IMR-90 (cell line): ENCODE measurements at regions not wholly inside any gene's neighbourhood (a gene's known extent, or its start where the extent isn't known, plus 50 kb on each side); places are given as distances from the start of the nearest gene placed in this dataset.

ENCODE experiments used
- ATAC-seq: fragments of 200-7000 bp; cut with Tn5 transposase; 2 replicates; pipeline ENCODE4 v1.9.1; 2020; ENCODE audit warnings: low read depth, mild to moderate bottlenecking, moderate library complexity
- BruUV-seq: library from RNA; stranded (reverse); fragments of 400-500 nt; replicated peaks from 2 replicates; lab custom pipeline; 2021; lab: Mats Ljungman, UMichigan
- CTCF ChIA-PET: fragments of 300-600 bp; formaldehyde crosslinking; extraction: SDS; loops from one replicate; lab custom pipeline; 2021; ENCODE audit warnings: antibody characterized with exemption; lab: Yijun Ruan, JAX
- POLR2A ChIA-PET: fragments of 300-600 bp; sonication (Branson Sonifier 250); formaldehyde crosslinking; loops from one replicate; lab custom pipeline; 2022; ENCODE audit warnings: antibody characterized with exemption; ENCODE audit not compliant: unreplicated experiment; lab: Charles Lee
- DNase-seq: peaks from one replicate; pipeline ENCODE4 v3.0.0; 2013
- H2AFZ ChIP-seq: replicated peaks from 2 replicates; pipeline ENCODE3; 2013; ENCODE audit warnings: low read length, mild to moderate bottlenecking; ENCODE audit not compliant: poor library complexity
- H2AK5ac ChIP-seq: 2 replicates; pipeline ENCODE4 v1.6.1; 2013; ENCODE audit warnings: low read depth, low read length, inconsistent platforms
- H2AK9ac ChIP-seq: replicated peaks from 2 replicates; pipeline ENCODE3; 2013; ENCODE audit warnings: mild to moderate bottlenecking, low read depth, low read length, moderate library complexity; ENCODE audit not compliant: poor library complexity
- H2BK120ac ChIP-seq: 2 replicates; pipeline ENCODE4 v1.6.1; 2013; ENCODE audit warnings: low read depth, low read length, inconsistent platforms
- H2BK15ac ChIP-seq: 3 replicates; pipeline ENCODE4 v1.6.1; 2013; ENCODE audit warnings: low read depth, low read length, inconsistent platforms
- H2BK20ac ChIP-seq: 2 replicates; pipeline ENCODE4 v1.6.1; 2013; ENCODE audit warnings: low read depth, mild to moderate bottlenecking, inconsistent platforms, low read length, moderate library complexity
- H2BK5ac ChIP-seq: 2 replicates; pipeline ENCODE4 v1.6.1; 2013; ENCODE audit warnings: mild to moderate bottlenecking, low read depth, low read length, inconsistent platforms; ENCODE audit not compliant: poor library complexity, severe bottlenecking
- H3K14ac ChIP-seq: replicated peaks from 2 replicates; pipeline ENCODE4 v1.6.1; 2013; ENCODE audit warnings: low read depth, low read length, inconsistent platforms
- H3K18ac ChIP-seq: 2 replicates; pipeline ENCODE4 v1.6.1; 2013; ENCODE audit warnings: low read depth, low read length, control low read depth
- H3K23ac ChIP-seq: 2 replicates; pipeline ENCODE4 v1.6.1; 2013; ENCODE audit warnings: low read depth, low read length, inconsistent platforms
- H3K27ac ChIP-seq: 2 replicates; pipeline ENCODE4 v1.5.1; 2013; ENCODE audit warnings: mild to moderate bottlenecking, control low read depth, low read length; ENCODE audit not compliant: insufficient read depth
- H3K27me3 ChIP-seq: 2 replicates; pipeline ENCODE4 v1.6.1; 2013; ENCODE audit warnings: low read length; ENCODE audit not compliant: control insufficient read depth, insufficient read depth
- H3K36me3 ChIP-seq: 2 replicates; pipeline ENCODE4 v1.6.1; 2013; ENCODE audit warnings: low read length, mixed read lengths; ENCODE audit not compliant: control insufficient read depth, insufficient read depth
- H3K4ac ChIP-seq: 2 replicates; pipeline ENCODE4 v1.6.1; 2013; ENCODE audit warnings: low read depth, low read length, inconsistent platforms
- H3K4me1 ChIP-seq: 2 replicates; pipeline ENCODE4 v1.6.1; 2013; ENCODE audit warnings: low read length, mixed read lengths; ENCODE audit not compliant: control insufficient read depth, insufficient read depth
- H3K4me2 ChIP-seq: 2 replicates; pipeline ENCODE4 v1.6.1; 2013; ENCODE audit warnings: low read depth, mild to moderate bottlenecking, control low read depth, low read length, moderate library complexity
- H3K4me3 ChIP-seq: 2 replicates; pipeline ENCODE4 v1.5.1; 2013; ENCODE audit warnings: low read depth, mild to moderate bottlenecking, control low read depth, low read length, moderate library complexity; ENCODE audit not compliant: insufficient read depth
- H3K56ac ChIP-seq: 2 replicates; pipeline ENCODE4 v1.6.1; 2013; ENCODE audit warnings: low read length, inconsistent platforms; ENCODE audit not compliant: insufficient read depth; ENCODE audit errors: extremely low read depth
- H3K79me1 ChIP-seq, 2 experiments: 2 replicates each; pipeline ENCODE4 v1.6.1; 2013; ENCODE audit warnings: low read length in 2 of 2, inconsistent platforms in 1 of 2, low read depth in 1 of 2
- H3K9ac ChIP-seq: 2 replicates; pipeline ENCODE4 v1.6.1; 2013; ENCODE audit warnings: low read depth, low read length, control low read depth
- H3K9me1 ChIP-seq: 2 replicates; pipeline ENCODE4 v1.6.1; 2013; ENCODE audit warnings: low read length, inconsistent platforms; ENCODE audit not compliant: insufficient read depth
- H3K9me3 ChIP-seq: 2 replicates; pipeline ENCODE4 v1.6.1; 2013; ENCODE audit warnings: low read length; ENCODE audit not compliant: control insufficient read depth, insufficient read depth
- H4K20me1 ChIP-seq: 2 replicates; pipeline ENCODE4 v1.6.1; 2013; ENCODE audit warnings: low read length, inconsistent platforms; ENCODE audit not compliant: insufficient read depth
- H4K5ac ChIP-seq: 2 replicates; pipeline ENCODE4 v1.6.1; 2013; ENCODE audit warnings: mild to moderate bottlenecking, low read depth, low read length, control low read depth
- H4K8ac ChIP-seq, 2 experiments: 2 replicates each; pipeline ENCODE4 v1.6.1; 2013; ENCODE audit warnings: low read depth in 2 of 2, low read length in 2 of 2, control low read depth in 1 of 2, inconsistent platforms in 1 of 2
- H4K91ac ChIP-seq: 2 replicates; pipeline ENCODE4 v1.6.1; 2013; ENCODE audit warnings: low read depth, low read length, inconsistent platforms; ENCODE audit not compliant: insufficient read depth
- CEBPB ChIP-seq: IDR thresholded peaks from 2 replicates; pipeline ENCODE4 v1.6.1; 2012; ENCODE audit warnings: low read depth, low read length, improper control_type of control experiment
- CHD1 ChIP-seq: IDR thresholded peaks from 2 replicates; pipeline ENCODE4 v1.6.1; 2012; ENCODE audit warnings: low read depth, low read length, improper control_type of control experiment
- FOS ChIP-seq: fragments of 150-350 bp; IDR thresholded peaks from 2 replicates; pipeline ENCODE4 v1.6.1; 2016; ENCODE audit warnings: low read depth, low read length
- RCOR1 ChIP-seq: IDR thresholded peaks from 2 replicates; pipeline ENCODE4 v1.6.1; 2012; ENCODE audit warnings: mild to moderate bottlenecking, low read length, improper control_type of control experiment; ENCODE audit not compliant: insufficient replicate concordance
- WGBS, 2 experiments: methylation state at CpG; one replicate each; pipeline versions ENCODE4 v1.1.5 to v1.1.7; 2013; ENCODE audit warnings: missing lambda C conversion rate in 2 of 2; ENCODE audit not compliant: insufficient read length in 1 of 2; ENCODE audit errors: extremely low coverage in 2 of 2; 5-methylcytosine and 5-hydroxymethylcytosine counted together
- dilution Hi-C: fragments of 300-500 bp; cut with HindIII; formaldehyde crosslinking; loops from one replicate; pipeline ENCODE4 v1.14.3; 2018; ENCODE audit warnings: low sequenced_read_pairs; ENCODE audit not compliant: unreplicated experiment
- in situ Hi-C: fragments of 300-500 bp; cut with MboI; formaldehyde crosslinking; loops from 3 replicates; pipeline ENCODE4 v1.14.3; 2019; ENCODE audit warnings: low sequenced_read_pairs, inconsistent platforms, mixed read lengths
- intact Hi-C: fragments of 100-400 bp; cut with micrococcal nuclease; formaldehyde crosslinking; loops from 2 replicates; pipeline ENCODE4 v1.10.0; 2022
- TF ChIP-seq, protein P1 (sequence below): fragments of 150-350 bp; IDR thresholded peaks from 2 replicates; pipeline ENCODE4 v1.6.1; 2016; ENCODE audit warnings: low read depth, mild to moderate bottlenecking, low read length, moderate library complexity, borderline replicate concordance

- dilution Hi-C loops = no loop called here
- BruUV-seq = no TSS peak
- no peak for DNase-seq
These were observed 288.7 kb upstream of the CADM1 start for GRCh38 chr11:115792903-115793302.

More at GRCh38 chr11:115792903-115793302, 288.7 kb upstream of the CADM1 start:
- Histone ChIP-seq H3K36me3 (no peaks in the 10 kb centered on the region), H2AFZ (no peak overlapping the region), H3K9me3 (no peaks in the 10 kb centered on the region), H2AK9ac (no peak overlapping the region), H3K23ac (no peak overlapping the region), H2BK5ac (no peak overlapping the region), H3K4ac (no peak overlapping the region), H4K5ac (no peak overlapping the region), H2BK20ac (no peak overlapping the region), H4K20me1 (no peaks in the 10 kb centered on the region), H2BK15ac (no peak overlapping the region), H3K4me1 (no peaks in the 10 kb centered on the region), H3K79me1 (no peaks in the 10 kb centered on the region), H3K4me3 (no peak overlapping the region), H3K14ac (no peak overlapping the region), H3K9me1 (no peaks in the 10 kb centered on the region), H3K4me2 (no peak overlapping the region), H2BK120ac (no peak overlapping the region), H3K18ac (no peak overlapping the region), H3K9ac (no peak overlapping the region), H3K27ac (no peak overlapping the region), H4K91ac (no peak overlapping the region), H4K8ac (no peak overlapping the region), H3K56ac (no peak overlapping the region), H2AK5ac (no peak overlapping the region), H3K27me3 (peaks cover 4% of the 10 kb centered on the region; the same call in 1 of the 2 replicates)
- CTCF ChIA-PET = interaction anchor here (1.5 kb wide), 1 partner anchor 13 kb away, joined by 3 read pairs; no protein-coding TSS in a partner anchor
- WGBS, 2 experiments = no CpG with 5 or more reads among the region's 6 CpGs
- TF ChIP-seq, protein P1, sequence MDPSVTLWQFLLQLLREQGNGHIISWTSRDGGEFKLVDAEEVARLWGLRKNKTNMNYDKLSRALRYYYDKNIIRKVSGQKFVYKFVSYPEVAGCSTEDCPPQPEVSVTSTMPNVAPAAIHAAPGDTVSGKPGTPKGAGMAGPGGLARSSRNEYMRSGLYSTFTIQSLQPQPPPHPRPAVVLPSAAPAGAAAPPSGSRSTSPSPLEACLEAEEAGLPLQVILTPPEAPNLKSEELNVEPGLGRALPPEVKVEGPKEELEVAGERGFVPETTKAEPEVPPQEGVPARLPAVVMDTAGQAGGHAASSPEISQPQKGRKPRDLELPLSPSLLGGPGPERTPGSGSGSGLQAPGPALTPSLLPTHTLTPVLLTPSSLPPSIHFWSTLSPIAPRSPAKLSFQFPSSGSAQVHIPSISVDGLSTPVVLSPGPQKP = no peak
- no peak for TF ChIP-seq CHD1
- no peak for TF ChIP-seq FOS
- TF ChIP-seq CEBPB = no peak
- TF ChIP-seq RCOR1 = no peak
- in situ Hi-C loops (no loop called here), intact Hi-C loops (no loop called here)
- POLR2A ChIA-PET = no interaction called here
- no peak for ATAC-seq
